Ramos (cell line): ENCODE measurements at regions not wholly inside any gene's neighbourhood (a gene's known extent, or its start where the extent isn't known, plus 50 kb on each side); places are given as distances from the start of the nearest gene placed in this dataset.

ENCODE experiments used
- in situ Hi-C: fragments of 300-500 bp; cut with MboI; formaldehyde crosslinking; loops from one replicate; pipeline ENCODE4 v1.14.3; 2022; ENCODE audit warnings: low sequenced_read_pairs; ENCODE audit not compliant: unreplicated experiment

DNA sequence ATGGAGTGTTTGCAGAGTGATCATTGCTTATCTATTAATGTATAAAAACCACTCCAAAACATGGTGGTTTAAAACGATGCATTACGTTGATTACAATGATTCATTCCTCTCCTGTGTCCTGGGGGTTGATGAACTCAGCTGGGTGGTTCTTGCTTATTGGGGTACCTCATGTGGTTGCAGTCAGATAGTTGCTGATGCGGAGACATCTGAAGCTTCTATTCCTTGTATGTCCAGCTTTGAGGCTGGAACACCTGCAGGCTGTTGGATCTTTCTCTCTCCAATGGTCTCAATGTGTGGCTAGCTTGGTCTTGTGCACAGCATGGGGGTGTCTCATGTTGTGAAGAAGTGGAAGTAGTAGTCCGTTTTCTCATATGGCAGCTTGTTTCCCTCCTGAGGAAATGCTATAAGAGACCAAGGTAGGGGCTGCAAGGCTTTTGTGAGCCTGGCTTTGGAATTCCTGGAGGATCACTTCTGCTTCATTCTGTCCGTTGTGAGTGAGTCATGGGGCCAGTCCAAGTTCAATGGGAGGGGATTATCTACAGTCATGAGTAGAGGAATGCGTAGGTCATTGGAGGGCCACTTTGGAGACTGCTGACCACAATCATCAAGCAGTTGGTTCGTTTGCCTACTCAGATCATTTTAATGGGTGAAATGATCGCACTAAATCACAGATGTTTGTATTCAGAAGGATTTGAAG lies 601.0 kb downstream of the SLC4A3 start:
- in situ Hi-C loops = no loop called here

DNA sequence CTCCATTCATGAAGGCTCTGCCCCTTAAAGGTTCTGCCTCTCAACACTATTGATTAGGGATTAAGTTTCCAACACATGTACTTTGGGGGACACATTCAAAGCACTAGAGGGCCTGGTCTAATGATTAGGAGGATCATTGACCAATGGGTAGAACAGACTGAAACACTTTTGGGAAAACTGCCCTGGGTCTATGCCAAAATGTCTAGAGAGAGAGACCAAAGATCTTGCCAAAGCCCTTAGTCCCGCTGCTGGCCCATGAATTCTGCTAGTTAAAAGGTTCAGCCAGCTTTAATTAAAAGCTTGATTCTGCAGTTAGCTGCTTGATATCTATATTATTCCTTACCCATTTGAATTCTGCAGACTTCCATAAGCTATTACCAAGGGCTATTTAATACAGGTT lies 613.2 kb downstream of the SLC4A3 start:
- in situ Hi-C loops = no loop called here

DNA sequence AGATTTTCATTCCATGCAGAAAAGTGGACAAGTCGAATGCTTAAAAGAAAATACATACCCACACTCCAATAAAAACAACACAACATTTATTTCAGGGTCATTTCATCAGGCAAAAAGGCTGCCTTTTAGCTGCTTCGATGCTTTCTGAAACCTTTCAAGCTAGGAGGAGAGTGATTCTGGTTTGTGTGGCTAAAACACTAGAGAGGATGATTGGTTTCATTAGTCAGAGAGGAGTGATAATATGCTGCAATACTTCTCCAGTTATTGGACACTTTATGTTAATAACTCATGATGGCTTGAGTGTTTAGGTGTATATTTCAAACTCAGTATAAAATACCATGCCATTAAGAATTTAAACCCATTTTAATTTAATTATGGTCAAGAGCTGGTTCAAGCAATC lies 614.0 kb downstream of the SLC4A3 start:
- in situ Hi-C loops = no loop called here

DNA sequence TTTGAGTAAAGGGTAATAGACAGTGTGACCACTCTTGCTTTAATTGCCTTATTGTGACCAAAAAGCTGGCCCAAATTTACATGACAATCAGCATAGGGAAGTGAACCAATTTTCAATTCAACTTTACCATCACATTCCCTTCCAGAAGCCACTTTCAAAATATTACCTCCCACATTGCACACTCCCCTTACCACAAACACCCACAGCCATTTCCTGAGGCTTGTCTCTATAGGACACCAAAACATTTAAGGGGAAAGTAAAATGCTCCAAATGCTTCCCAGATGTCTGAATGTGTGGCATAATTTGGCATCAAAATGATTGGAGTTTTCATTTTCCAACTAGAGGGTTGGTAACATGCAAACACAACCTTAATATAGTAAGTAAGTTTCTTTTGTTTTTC lies 616.1 kb downstream of the SLC4A3 start:
- in situ Hi-C loops = no loop called here

DNA sequence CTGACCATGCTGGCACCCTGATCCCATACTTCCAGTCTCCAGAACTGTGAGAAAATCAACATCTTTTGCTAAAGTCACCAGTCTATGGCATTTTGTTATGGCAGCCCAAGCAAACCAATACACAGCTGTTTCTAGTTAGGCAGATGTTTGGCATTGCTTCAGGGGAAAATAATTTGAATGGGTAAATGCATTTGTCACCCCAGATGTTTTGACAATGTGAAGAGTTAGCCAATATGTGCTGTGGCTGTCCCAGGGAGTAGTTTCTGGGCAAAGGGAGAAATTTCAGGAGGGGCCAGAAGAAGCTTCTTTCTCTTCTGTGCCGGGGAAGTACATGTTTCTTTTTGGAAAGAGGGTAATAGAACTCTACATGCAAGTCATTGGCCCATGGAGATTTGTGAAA lies 619.0 kb downstream of the SLC4A3 start:
- in situ Hi-C loops = no loop called here

DNA sequence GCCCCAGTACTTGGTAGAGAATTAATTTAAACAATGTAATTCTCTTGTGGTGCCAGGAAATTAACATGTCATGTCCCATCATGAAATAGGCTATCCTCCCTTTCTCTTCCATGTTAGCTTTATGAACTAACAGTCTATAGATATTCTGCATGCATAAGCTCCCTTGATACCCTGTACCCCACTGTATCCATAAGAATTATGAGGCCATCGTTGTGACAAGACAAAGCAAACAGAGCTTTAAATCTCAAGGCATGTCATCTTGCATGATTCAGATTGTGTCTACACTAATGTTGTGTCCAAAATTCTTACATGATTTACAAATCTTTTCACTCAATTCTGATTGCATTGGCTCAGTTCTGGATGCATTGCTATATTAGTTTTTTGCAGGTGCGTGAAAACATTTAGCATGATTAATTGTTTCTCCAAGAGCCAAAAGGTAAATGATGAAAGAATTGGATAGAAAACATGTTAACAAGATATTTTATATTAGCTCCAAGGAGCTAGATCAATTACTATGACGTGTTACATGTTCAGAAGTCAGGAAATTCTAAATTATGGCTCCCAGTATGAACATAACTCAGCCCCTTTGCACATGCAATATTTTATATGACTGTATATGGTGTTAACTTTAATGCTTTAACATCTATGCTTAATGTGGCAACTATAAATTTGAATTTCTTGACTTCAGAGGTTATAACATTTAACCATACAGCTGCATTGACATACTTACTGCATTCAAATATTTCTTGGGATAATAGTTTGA lies 620.3 kb downstream of the SLC4A3 start:
- in situ Hi-C loops = no loop called here

DNA sequence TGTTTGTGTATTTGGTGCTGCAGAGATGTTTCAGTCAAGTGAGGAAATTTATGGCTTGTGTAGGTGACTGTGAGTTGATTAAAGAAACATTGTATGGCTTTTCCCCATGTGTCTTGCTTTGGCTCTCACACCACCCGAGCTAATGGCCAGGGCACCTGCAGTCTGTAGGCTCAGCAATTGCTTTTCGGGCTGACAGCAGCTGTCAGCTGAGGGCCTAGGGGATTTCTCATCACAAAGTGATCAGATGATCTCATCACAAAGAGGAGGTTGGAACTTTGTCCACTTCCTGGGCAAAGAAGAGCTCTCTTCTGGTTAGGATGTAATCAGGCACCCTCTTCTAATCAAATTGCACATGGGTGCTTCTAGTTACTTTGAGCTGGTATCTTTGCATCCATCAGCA lies 632.2 kb downstream of the SLC4A3 start:
- in situ Hi-C loops = no loop called here

DNA sequence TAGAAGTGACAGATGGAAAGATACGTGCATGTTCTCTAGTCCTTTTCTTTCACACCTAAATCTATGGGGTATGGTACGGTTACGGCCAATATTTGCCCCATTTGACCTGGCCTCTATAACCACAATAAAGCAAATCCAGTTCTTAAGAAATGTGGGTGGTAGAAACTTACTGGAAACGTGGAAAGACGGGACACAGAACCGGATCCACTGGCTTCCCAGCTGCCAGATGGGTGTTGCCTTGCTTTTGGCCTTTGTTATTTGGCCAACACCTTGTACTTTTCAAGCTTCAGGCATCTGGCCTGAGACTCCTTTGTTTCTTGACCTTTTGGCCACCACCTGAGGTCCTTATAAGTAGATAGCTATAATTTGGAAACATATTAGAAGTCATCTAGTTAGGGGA lies 635.9 kb downstream of the SLC4A3 start:
- in situ Hi-C loops = no loop called here

DNA sequence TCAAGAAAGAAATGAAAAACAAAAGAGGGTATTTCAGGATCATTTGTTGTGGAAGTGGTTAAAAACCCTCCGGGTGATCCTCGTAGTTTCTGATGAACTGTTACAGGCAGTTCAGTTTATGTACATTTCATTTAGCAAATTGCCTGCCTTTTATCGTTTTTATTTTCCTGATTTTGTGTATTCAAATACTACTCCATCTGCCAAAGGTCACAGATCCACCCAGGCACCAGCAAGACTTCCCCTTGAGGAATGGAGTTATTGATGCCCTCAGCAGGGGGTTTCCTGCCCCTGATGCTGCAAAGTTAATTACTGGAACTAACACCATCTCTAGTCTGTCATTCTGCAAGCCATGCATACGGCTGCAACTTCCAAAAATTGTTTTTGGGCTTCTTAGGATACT lies 641.9 kb downstream of the SLC4A3 start:
- in situ Hi-C loops = no loop called here

DNA sequence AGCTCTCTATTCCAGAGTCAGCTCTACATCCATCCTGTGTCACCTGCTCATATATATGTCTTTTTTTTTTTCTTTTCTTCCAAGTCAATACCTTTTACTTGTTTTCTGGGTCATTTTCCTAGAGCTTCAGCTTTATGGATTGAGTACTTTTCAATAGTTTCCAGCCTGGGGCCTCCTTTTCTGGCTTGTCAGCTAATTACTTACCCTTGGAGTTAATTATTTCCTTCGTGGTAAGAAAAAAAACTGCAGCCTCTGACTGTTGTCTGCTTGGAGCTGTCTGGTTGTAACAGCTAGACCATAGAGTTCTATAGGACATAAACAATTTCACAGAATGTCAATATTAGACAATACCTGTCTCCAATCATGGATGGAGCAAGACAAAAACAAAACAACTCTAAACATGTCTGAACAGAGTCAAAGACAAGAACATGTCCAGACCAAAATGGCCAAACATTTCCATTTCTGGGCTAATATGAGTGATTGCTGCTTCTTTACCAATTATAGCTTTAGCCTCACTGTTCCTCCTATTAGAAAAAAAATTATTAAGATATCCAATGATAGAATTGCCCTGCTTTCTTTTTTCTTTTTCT lies 643.1 kb downstream of the SLC4A3 start:
- in situ Hi-C loops = no loop called here

DNA sequence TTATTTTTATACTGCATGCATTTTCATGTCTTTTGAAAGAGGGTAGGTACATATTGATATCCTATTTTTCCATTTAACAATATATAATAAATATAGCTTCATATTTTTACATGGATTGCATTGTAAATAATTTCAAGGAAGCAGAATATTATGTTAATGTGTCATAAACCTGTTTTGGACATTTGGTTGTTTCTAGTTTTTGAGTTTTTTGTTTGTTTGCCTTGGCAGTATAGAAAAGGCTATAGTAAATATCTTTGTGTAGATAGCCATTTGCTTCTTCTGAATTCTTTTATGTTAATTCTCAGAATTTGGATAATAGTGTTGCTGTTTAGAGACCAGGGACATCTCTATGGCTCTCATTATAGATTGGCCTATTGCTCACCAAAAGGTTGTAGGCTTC lies 645.2 kb downstream of the SLC4A3 start:
- in situ Hi-C loops = no loop called here

DNA sequence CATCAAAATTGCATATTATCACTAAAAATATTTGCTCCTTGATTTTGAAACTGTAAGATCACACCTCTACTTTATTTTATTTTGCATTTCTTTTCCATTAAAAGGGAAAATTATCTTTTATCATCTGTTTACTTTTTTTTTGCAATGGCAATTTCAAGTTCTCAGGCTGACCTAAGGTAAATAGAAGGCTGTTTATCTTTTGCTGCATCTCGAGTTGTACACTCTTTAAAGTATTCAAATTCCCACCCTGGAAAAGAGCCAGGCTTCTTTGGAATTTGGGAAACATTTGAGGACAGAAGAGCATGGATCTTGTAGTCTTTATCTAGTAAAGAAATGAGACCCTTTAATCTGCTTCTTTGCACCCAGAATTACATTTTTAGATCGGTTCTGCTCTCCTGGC lies 645.7 kb downstream of the SLC4A3 start:
- in situ Hi-C loops = no loop called here

DNA sequence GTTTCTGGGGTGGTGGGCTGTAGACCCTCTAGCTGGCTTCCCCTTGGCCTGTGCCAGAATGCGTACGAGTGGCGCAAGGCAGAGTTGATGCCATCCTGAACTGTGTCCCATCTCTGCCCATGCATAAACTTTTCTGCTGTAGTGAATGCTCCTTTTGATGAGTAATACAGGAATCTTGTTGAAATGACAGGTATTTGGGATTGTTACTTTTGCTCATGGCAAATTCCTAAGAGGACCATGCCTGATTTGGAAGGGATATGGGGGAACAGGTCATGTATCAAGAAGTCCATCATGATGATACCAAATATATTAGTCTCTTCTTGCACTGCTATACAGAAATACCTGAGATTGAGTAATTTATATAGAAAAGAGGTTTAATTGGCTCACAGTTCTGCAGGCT lies 648.0 kb downstream of the SLC4A3 start:
- in situ Hi-C loops = no loop called here

DNA sequence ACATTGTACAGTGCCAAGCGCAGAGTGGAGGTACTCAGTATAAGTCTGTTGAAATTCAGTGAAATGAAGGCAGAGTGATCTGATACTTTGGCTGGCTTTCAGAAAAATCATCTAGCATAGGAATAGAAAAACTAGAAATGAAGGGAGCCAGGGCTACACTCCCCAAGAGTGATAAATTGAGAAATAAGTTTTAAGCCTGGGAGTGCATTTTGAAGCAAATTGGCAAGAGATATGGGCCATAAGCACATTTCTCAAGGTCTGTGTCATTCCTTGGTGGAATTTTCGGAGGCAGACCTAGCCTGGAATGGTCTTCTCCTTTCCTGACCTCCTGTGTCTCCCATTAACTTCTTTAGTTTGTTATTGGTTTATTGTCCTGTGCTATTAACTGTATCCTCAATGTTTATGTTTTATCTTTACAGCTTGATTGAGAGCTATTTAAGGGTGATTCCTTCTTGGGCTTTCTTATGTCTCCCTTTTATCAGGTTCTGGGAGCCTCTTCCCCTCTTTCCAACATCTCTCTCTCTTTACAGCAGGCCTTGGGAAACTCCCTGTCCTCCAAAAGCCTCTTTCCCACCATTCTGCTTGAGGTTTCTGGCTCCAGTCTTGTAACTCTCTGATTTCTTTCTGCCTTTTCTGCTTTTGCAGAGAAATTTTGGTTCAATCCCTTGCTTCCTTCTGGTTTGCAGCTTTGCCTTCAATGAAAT lies 649.5 kb downstream of the SLC4A3 start:
- in situ Hi-C loops = no loop called here

DNA sequence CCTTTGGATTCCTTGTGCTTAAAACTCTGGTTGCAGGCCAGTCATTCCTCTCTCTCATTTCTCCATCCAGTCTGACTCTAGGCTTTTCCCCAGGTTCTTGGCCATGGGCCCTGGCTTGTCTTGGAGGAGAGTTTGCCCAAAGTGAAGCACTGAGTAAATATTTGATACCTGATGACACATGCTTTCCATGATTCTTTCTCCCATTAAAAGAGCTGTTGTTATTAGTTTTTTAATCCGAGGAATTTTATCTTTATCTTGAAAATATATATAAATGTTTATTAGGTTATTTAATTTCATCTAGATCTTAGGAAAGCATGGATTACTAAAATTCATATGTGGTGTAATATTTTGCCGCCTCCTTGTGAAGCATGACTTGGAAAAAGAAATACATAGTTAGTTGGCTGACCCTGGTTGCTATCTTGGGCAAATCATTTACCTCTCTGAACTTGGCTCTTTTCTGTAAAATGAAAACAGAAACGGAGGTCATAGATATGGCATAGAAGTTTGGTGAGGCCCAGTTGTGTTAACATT lies 650.1 kb downstream of the SLC4A3 start:
- in situ Hi-C loops = no loop called here

DNA sequence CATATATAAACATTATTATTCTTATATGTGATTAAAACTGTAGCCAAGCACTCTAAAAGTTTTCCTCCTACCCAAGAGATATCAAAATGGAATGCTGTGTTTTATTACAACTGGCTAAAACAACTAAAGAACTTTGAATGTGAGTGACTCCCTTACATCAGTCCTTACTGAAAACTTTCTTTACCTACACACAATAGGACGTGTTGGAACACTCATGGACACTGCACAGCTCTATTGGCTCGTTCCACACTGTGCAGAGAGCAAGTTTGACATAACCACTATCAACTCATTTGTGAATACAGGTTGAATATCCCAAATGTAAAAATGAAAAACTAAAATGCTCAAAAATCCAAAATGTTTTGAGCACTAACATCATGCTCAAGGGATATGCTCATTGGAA lies 650.6 kb downstream of the SLC4A3 start:
- in situ Hi-C loops = no loop called here

DNA sequence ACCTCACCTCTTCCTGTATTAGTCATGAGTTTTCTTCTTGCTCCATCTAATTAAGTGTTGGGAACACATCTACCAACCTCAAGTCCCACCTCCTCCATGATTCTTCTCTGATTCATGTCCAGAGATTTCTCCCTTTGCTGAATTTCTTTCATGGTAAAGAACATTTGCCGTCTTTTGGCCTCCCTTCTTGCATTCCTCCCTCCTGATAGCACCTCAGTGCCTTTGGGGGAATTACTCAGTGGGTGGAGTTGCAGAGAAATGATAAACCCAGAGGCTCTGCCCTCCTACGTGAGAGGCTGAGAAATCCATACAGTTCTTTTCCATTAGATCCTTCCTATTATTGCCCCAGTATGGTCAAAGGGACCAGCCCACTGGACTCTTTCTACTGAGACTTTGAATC lies 651.9 kb downstream of the SLC4A3 start:
- in situ Hi-C loops = no loop called here

DNA sequence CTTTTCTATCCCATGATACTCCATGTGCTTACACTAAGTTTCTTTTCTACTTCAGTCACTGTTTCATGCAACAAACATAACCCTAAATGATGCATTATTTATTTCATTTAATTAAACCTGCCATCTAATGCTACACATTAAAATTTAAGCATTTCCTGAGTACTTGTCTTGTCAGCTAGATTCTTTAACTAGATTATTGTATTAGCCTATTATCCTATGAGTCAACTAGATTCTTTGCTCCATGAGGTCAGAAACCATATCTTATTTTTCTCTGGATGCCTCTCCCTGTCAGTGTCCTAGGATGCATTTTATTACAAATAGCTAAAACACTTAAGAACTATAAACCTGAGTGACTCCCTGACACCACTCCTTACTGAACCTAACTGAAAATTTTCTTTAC lies 652.4 kb downstream of the SLC4A3 start:
- in situ Hi-C loops = no loop called here

DNA sequence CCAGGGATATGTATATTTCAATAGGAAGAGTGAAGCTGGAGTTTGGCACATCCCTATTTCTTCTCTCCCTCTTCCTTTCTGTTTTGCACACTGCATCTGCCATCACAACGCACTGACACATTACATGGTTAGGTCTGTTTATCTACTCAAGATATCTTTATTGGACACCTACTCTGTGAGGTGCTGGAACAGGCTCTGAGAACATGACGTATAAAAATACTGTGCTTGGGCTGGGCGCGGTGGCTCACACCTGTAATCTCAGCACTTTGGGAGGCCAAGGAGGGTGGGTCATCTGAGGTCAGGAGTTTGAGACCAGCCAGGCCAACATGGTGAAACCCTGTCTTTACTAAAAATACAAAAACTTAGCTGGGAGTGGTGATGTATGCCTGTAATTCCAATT lies 653.3 kb downstream of the SLC4A3 start:
- in situ Hi-C loops = no loop called here

DNA sequence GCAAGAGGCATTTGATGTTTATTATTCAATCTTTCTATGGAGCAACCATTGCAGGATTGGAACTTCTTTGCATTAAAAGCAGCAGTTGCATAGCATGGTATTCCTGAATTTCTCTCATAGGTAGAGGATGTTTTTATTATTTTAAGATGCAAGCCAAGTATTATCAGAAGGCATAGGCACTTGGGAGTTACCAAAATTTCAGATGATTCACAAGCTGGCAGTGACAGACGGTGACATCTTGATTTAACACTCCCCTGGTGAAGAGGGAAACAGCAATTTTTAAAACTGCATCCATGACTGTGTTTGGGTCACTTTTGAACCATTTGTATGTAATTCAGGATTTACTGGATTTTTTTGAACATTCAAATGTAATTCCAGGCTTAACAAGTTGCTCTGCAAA lies 654.3 kb downstream of the SLC4A3 start:
- in situ Hi-C loops = no loop called here

DNA sequence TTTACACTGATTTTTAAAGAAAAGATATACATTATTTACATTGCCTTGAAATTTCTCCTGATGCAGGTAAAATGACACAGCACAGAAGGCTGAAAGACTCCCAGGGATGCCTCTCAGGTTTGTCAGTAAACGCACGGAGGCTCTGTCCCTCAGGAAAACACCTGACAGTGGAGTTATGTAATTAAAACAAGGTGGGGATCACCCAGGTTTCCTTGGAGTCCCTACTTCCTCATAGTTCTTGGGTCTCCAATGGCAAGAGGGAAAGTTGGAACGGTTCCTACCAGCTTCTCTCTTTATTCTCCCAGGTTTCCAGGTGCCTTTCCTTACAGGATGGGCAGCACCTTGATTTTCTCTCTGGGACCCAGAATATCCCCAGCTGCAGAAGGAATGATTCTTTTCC lies 654.8 kb downstream of the SLC4A3 start:
- in situ Hi-C loops = no loop called here
